ENCODE measurements at regions not wholly inside any gene's neighbourhood (a gene's known extent, or its start where the extent isn't known, plus 50 kb on each side); places are given as distances from the start of the nearest gene placed in this dataset.

- in situ Hi-C loops (cut with HindIII; ENCODE audit: low sequenced_read_pairs): no loop called here
- TF ChIP-seq, protein P1, sequence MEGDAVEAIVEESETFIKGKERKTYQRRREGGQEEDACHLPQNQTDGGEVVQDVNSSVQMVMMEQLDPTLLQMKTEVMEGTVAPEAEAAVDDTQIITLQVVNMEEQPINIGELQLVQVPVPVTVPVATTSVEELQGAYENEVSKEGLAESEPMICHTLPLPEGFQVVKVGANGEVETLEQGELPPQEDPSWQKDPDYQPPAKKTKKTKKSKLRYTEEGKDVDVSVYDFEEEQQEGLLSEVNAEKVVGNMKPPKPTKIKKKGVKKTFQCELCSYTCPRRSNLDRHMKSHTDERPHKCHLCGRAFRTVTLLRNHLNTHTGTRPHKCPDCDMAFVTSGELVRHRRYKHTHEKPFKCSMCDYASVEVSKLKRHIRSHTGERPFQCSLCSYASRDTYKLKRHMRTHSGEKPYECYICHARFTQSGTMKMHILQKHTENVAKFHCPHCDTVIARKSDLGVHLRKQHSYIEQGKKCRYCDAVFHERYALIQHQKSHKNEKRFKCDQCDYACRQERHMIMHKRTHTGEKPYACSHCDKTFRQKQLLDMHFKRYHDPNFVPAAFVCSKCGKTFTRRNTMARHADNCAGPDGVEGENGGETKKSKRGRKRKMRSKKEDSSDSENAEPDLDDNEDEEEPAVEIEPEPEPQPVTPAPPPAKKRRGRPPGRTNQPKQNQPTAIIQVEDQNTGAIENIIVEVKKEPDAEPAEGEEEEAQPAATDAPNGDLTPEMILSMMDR (IDR thresholded peaks at IDR 0.05; ENCODE audit: low read depth, low read length, missing control alignments): no peak
- H3K4me3 ChIP-seq (ENCODE audit: low read depth, low read length): no peak overlapping the region
- no peak for DNase-seq (ENCODE audit: low read depth)
Measured at GRCh38 chr10:20616056-20616671, 280.9 kb downstream of the NEBL start.

GRCh38 chr10:20615395-20615794 lies 281.7 kb downstream of the NEBL start:
- TF ChIP-seq, protein P1 (IDR thresholded peaks at IDR 0.05; ENCODE audit: low read depth, low read length, missing control alignments): no peak
- no peak for DNase-seq (ENCODE audit: low read depth)
- in situ Hi-C loops (cut with HindIII; ENCODE audit: low sequenced_read_pairs): no loop called here
- no peak overlapping the region for H3K4me3 ChIP-seq (ENCODE audit: low read depth, low read length)

GRCh38 chr10:20614911-20615310 lies 282.2 kb downstream of the NEBL start:
- DNase-seq (ENCODE audit: low read depth): no peak
- in situ Hi-C loops (cut with HindIII; ENCODE audit: low sequenced_read_pairs): no loop called here
- TF ChIP-seq, protein P1 (IDR thresholded peaks at IDR 0.05; ENCODE audit: low read depth, low read length, missing control alignments): no peak
- no peak overlapping the region for H3K4me3 ChIP-seq (ENCODE audit: low read depth, low read length)

DNA sequence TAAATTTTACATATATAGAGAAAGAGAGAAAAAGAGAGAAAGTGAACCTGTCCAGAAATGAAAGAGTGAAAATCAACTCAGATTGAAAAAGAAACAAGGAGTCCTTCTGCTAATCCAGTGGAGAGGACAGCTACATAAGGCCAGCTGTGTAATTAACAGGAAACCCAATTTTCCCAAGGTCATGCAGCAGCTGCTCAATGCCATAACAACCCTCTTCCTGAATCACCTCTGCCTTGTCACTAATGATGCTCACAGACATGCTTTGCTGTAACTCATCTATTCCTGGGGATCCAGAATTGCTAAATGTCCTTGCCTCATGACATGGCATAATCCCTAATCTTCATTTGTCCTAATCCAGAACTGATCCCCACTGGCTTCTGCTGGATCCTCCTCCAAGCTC lies 288.6 kb downstream of the NEBL start:
- DNase-seq (ENCODE audit: low read depth): no peak
- in situ Hi-C loops (cut with HindIII; ENCODE audit: low sequenced_read_pairs): no loop called here
- TF ChIP-seq, protein P1 (IDR thresholded peaks at IDR 0.05; ENCODE audit: low read depth, low read length, missing control alignments): no peak
- no peak overlapping the region for H3K4me3 ChIP-seq (ENCODE audit: low read depth, low read length)

- no peak for DNase-seq (ENCODE audit: low read depth)
- TF ChIP-seq, protein P1 (IDR thresholded peaks at IDR 0.05; ENCODE audit: low read depth, low read length, missing control alignments): no peak
- H3K4me3 ChIP-seq (ENCODE audit: low read depth, low read length): no peak overlapping the region
- in situ Hi-C loops (cut with HindIII; ENCODE audit: low sequenced_read_pairs): no loop called here
Measured at GRCh38 chr10:20606985-20607384, 290.1 kb downstream of the NEBL start.

DNA sequence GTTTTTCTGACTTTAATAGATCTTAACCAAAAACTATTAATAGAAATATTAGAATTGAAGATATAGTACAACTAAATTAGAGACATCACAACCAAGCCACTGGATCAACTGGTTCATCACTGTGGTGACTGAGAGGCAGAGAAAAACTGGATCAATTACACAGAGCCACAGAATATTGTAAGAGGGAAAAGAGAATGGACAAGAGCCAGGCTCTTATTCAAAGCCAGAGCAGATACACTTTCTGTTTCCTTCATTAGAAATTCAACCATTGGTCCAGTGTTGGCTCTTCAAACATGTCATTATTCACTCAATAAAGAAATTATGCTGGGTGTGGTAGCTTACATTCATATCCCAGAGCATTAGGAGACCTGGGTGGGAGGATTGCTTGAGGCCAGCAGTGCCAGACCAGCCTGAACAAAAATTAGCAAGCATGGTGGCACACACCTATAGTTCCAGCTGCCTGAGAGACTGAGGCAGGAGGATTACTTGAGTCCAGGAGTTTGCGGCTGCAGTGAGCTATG lies 295.1 kb downstream of the NEBL start:
- in situ Hi-C loops (cut with HindIII; ENCODE audit: low sequenced_read_pairs): no loop called here
- TF ChIP-seq, protein P1 (IDR thresholded peaks at IDR 0.05; ENCODE audit: low read depth, low read length, missing control alignments): no peak
- H3K4me3 ChIP-seq (ENCODE audit: low read depth, low read length): no peak overlapping the region
- DNase-seq (ENCODE audit: low read depth): no peak
